ENCODE measurements at regions not wholly inside any gene's neighbourhood (a gene's known extent, or its start where the extent isn't known, plus 50 kb on each side); places are given as distances from the start of the nearest gene placed in this dataset.
"Not testable (repeated sequence)": the region's sequence is repeated elsewhere in the genome, so short reads cannot be mapped to it uniquely, and the experiment has no call there.

DNA sequence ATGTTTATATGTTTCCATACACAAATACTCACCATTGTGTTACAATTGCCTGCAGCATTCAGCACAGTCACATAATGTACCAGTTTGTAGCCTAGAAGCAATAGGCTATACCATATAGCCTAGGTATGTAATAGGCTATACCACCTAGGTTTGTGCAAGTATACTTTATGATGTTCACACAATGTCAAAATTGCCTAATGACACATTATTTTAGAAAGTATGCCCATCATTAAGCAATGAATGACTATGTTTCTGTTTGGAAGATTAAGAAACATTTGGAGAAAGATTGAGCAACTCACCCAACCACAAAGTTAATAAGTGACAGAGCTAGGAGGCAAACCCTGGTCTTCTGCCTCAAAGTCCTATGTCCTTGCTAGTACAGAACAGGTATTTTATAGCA is 96.8 kb upstream of the GRIA3 start:
- no peak for ATAC-seq
- DNase-seq = no peak

- ATAC-seq (no peak), DNase-seq (no peak)
Observed at GRCh38 chrX:123088331-123088730, 95.7 kb upstream of the GRIA3 start.

- DNase-seq (no peak), ATAC-seq (no peak)
Observed at GRCh38 chrX:123088930-123089329, 95.1 kb upstream of the GRIA3 start.

DNA sequence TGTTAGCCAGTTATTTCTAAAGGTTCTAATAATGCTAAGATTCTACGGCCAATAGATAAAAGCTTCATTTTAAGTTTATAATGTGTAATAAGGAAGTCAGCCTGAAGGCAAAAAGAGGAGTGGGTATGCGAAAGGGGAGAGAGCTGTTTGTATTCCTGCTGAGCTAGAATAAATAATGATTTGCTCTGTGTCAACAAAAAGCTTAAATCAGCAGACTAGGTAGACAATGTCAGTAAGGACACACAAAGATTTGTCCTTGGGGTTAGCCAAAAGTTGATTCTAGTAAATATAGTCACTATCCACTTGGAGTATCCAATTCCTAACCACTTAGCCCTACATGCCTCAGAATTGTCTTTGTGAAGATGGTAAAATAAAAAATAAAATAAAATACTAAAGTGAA is 90.3 kb upstream of the GRIA3 start:
- ATAC-seq (no peak), DNase-seq (no peak)

GRCh38 chrX:123108513-123109427 is 75.3 kb upstream of the GRIA3 start:
- ATAC-seq (no peak), DNase-seq (no peak)

- no peak for DNase-seq
- ATAC-seq = no peak
Observed at GRCh38 chrX:123121241-123121640, 62.8 kb upstream of the GRIA3 start.

DNA sequence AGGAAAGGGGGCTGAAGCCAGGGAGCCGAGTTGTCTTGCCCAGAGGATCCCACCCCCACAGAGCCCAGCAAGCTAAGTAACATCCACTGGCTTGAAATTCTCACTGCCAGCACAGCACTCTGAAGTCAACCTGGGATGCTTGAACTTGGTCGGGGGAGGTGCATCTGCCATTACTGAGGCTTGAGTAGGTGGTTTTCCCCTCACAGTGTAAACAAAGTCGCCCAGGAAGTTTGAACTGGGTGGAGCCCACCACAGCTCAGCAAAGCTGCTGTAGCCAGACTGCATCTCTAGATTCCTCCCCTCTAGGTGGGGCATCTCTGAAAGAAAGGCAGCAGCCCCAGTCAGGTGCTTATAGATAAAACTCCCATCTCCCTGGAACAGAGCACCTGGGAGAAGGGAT is 54.3 kb upstream of the GRIA3 start:
- ATAC-seq = not testable (repeated sequence)

More for the DNA sequence above, 54.3 kb upstream of the GRIA3 start:
- DNase-seq = not testable (repeated sequence)

Data from stimulated activated naive CD8-positive, alpha-beta T cell treated with anti-CD3 and anti-CD28 coated beads, Interleukin-15, Interleukin-2, amounts not matched to agents 100 U/mL and 50 U/mL, for 24 hours (primary cell).